MM.1S (cell line): ENCODE measurements at regions not wholly inside any gene's neighbourhood (a gene's known extent, or its start where the extent isn't known, plus 50 kb on each side); places are given as distances from the start of the nearest gene placed in this dataset.

Experiments used
- EZH2phosphoT487 ChIP-seq: fragments of 300-600 bp; sonication (generic); IDR thresholded peaks from 2 replicates; pipeline ENCODE4 v1.6.1; 2018; ENCODE audit warnings: antibody characterized with exemption, low read length
- TF ChIP-seq, protein P1 (sequence below): fragments of 300-600 bp; sonication (generic); IDR thresholded peaks from 2 replicates; pipeline ENCODE4 v1.5.1; 2016; ENCODE audit warnings: antibody characterized with exemption, low read length, mixed read lengths

DNA sequence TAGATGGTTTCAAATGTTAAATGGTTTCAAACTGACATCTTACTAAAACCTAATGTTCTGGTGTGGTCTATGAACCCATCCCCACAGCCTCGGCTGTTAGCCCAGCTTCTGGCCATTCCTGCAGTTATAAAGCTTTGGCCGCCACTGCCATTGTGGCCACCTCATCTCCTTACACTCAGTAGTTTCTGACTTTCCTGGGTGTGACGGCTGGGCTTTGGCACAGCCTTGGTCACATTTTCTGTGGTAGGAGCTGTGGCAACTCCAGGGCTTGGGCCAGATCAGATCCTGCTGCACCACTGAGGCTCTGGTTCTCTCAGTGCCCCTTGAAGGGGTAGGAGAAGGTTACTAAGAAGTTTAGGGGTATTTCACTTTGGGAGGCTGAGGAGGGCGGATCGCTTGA is 84.2 kb upstream of the STXBP6 start:
- TF ChIP-seq, protein P1, sequence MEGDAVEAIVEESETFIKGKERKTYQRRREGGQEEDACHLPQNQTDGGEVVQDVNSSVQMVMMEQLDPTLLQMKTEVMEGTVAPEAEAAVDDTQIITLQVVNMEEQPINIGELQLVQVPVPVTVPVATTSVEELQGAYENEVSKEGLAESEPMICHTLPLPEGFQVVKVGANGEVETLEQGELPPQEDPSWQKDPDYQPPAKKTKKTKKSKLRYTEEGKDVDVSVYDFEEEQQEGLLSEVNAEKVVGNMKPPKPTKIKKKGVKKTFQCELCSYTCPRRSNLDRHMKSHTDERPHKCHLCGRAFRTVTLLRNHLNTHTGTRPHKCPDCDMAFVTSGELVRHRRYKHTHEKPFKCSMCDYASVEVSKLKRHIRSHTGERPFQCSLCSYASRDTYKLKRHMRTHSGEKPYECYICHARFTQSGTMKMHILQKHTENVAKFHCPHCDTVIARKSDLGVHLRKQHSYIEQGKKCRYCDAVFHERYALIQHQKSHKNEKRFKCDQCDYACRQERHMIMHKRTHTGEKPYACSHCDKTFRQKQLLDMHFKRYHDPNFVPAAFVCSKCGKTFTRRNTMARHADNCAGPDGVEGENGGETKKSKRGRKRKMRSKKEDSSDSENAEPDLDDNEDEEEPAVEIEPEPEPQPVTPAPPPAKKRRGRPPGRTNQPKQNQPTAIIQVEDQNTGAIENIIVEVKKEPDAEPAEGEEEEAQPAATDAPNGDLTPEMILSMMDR: no peak
- no peak for TF ChIP-seq EZH2phosphoT487
